Neural progenitor cell (in vitro differentiated cells): ENCODE measurements at regions not wholly inside any gene's neighbourhood (a gene's known extent, or its start where the extent isn't known, plus 50 kb on each side); places are given as distances from the start of the nearest gene placed in this dataset.

ENCODE experiments used
- DNase-seq: peaks from one replicate; pipeline ENCODE4 v3.0.0-alpha.2; 2016; ENCODE audit warnings: low spot score
- H2AFZ ChIP-seq: fragments of 200-600 bp; sonication (generic); replicated peaks from 2 replicates; pipeline ENCODE4 v1.6.1; 2016; ENCODE audit warnings: antibody characterized with exemption
- H3F3A ChIP-seq: fragments of 200-600 bp; sonication (generic); 2 replicates; pipeline ENCODE4 v1.6.1; 2016; ENCODE audit warnings: antibody characterized with exemption, low read depth
- H3K27ac ChIP-seq: fragments of 200-600 bp; sonication (generic); 2 replicates; pipeline ENCODE4 v1.5.1; 2016; ENCODE audit warnings: mild to moderate bottlenecking
- H3K27me3 ChIP-seq: fragments of 200-600 bp; sonication (generic); 2 replicates; pipeline ENCODE4 v1.6.1; 2016; ENCODE audit warnings: mild to moderate bottlenecking, moderate library complexity
- H3K36me3 ChIP-seq: fragments of 200-600 bp; sonication (generic); 2 replicates; pipeline ENCODE4 v1.5.1; 2016
- H3K4me1 ChIP-seq: fragments of 200-600 bp; sonication (generic); 2 replicates; pipeline ENCODE4 v1.6.1; 2016; ENCODE audit warnings: mixed run types
- H3K4me2 ChIP-seq: fragments of 200-600 bp; sonication (generic); 2 replicates; pipeline ENCODE4 v1.6.1; 2016
- H3K4me3 ChIP-seq: fragments of 200-600 bp; sonication (generic); 2 replicates; pipeline ENCODE4 v1.5.1; 2016
- H3K79me2 ChIP-seq: fragments of 200-600 bp; sonication (generic); 2 replicates; pipeline ENCODE4 v1.6.1; 2016; ENCODE audit warnings: low read depth
- H3K9ac ChIP-seq: fragments of 200-600 bp; sonication (generic); 2 replicates; pipeline ENCODE4 v1.6.1; 2016
- H3K9me3 ChIP-seq: fragments of 200-600 bp; sonication (generic); 2 replicates; pipeline ENCODE4 v1.5.1; 2016; ENCODE audit warnings: low read depth
- H4K20me1 ChIP-seq: fragments of 200-600 bp; sonication (generic); 2 replicates; pipeline ENCODE4 v1.6.1; 2016; ENCODE audit warnings: low read depth
- H3K27ac Mint-ChIP-seq: 3 replicates; pipeline ENCODE4 v1.8.0; 2021; ENCODE audit warnings: mixed read lengths
- H3K27me3 Mint-ChIP-seq: 2 replicates; pipeline ENCODE4 v1.8.0; 2022; ENCODE audit warnings: low read depth, mild to moderate bottlenecking, inconsistent platforms, moderate library complexity, mixed read lengths; ENCODE audit not compliant: insufficient read depth
- H3K36me3 Mint-ChIP-seq: 3 replicates; pipeline ENCODE4 v1.8.0; 2021; ENCODE audit warnings: mixed read lengths
- H3K4me1 Mint-ChIP-seq: 3 replicates; pipeline ENCODE4 v1.8.0; 2021; ENCODE audit warnings: mixed read lengths
- H3K4me3 Mint-ChIP-seq: 3 replicates; pipeline ENCODE4 v1.8.0; 2021; ENCODE audit warnings: mild to moderate bottlenecking, moderate library complexity, mixed read lengths
- H3K9me3 Mint-ChIP-seq: 3 replicates; pipeline ENCODE4 v1.8.0; 2020; ENCODE audit warnings: mixed read lengths
- EZH2 ChIP-seq: fragments of 200-600 bp; sonication (generic); IDR thresholded peaks from 2 replicates; pipeline ENCODE4 v1.6.1; 2017; ENCODE audit warnings: antibody characterized with exemption, mild to moderate bottlenecking, moderate library complexity
- EZH2phosphoT487 ChIP-seq: fragments of 200-600 bp; sonication (generic); IDR thresholded peaks from 2 replicates; pipeline ENCODE4 v1.6.1; 2017; ENCODE audit warnings: antibody characterized with exemption
- TF ChIP-seq, protein P1 (sequence below): fragments of 200-600 bp; sonication (generic); IDR thresholded peaks from 2 replicates; pipeline ENCODE4 v1.5.1; 2017; ENCODE audit warnings: antibody characterized with exemption, mild to moderate bottlenecking

DNA sequence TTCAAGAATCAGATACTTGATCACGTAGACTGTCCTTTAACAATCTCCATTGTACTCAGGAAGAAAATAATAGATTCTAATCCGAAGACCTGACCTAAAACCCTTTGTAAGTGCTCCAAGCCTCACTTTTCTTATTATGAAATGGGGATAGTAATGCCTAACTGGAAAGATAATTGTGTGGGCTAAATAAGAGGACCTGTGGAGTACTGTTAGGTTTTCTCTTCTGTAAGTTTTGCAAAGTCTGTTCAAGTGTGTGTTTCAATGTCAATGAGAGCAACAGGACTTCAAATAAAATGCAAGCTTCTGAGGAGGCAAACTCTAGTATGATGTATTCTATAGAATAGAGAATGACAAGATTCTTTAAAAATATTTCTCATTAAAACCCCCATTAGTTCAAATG lies 348.6 kb downstream of the USP25 start:
- no peak for TF ChIP-seq EZH2phosphoT487
- no peak for TF ChIP-seq EZH2
- TF ChIP-seq, protein P1, sequence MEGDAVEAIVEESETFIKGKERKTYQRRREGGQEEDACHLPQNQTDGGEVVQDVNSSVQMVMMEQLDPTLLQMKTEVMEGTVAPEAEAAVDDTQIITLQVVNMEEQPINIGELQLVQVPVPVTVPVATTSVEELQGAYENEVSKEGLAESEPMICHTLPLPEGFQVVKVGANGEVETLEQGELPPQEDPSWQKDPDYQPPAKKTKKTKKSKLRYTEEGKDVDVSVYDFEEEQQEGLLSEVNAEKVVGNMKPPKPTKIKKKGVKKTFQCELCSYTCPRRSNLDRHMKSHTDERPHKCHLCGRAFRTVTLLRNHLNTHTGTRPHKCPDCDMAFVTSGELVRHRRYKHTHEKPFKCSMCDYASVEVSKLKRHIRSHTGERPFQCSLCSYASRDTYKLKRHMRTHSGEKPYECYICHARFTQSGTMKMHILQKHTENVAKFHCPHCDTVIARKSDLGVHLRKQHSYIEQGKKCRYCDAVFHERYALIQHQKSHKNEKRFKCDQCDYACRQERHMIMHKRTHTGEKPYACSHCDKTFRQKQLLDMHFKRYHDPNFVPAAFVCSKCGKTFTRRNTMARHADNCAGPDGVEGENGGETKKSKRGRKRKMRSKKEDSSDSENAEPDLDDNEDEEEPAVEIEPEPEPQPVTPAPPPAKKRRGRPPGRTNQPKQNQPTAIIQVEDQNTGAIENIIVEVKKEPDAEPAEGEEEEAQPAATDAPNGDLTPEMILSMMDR, result no peak
- Histone ChIP-seq H3K9me3 (no peaks in the 10 kb centered on the region), H3K4me1 (no peaks in the 10 kb centered on the region), H3K36me3 (no peaks in the 10 kb centered on the region), H4K20me1 (no peaks in the 10 kb centered on the region), H3K4me3 (no peak overlapping the region), H3K27ac (no peak overlapping the region), H3K9ac (no peak overlapping the region), H3K27me3 (no peaks in the 10 kb centered on the region), H3K4me2 (no peak overlapping the region), H2AFZ (no peak overlapping the region), H3K79me2 (no peaks in the 10 kb centered on the region), H3F3A (no peaks in the 10 kb centered on the region)
- Mint-ChIP-seq H3K4me1 (peaks cover 4% of the 10 kb centered on the region), H3K27ac (no peak overlapping the region), H3K4me3 (no peak overlapping the region), H3K9me3 (peaks cover 3% of the 10 kb centered on the region), H3K27me3 (peaks cover under 1% of the 10 kb centered on the region), H3K36me3 (peaks cover 2% of the 10 kb centered on the region)
- no peak for DNase-seq

DNA sequence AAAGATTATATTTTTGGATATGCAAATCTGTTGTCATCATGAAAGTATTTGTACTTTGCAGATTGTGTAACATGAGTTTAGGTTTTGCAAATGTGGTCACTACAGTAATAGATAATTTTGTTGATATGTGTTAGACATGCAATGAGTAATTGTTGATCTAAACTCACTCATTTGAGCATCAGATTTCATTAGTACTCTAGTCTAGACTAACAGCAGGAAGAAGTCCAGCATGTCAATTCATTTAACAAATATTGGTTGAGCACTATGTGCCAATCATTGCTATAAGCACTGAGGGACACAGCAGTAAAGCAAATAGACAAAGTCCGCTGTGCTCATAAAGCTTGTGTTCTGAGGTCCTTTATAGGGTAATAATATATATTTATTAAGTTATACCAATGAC lies 350.0 kb downstream of the USP25 start:
- DNase-seq, result no peak
- TF ChIP-seq, protein P1, result no peak
- TF ChIP-seq EZH2 (no peak), EZH2phosphoT487 (no peak)
- no peaks in the 10 kb centered on the region for H3K36me3 ChIP-seq
- H3K9ac ChIP-seq, result no peak overlapping the region
- H3K4me1 Mint-ChIP-seq, result peaks cover 2% of the 10 kb centered on the region
- H3K4me2 ChIP-seq, result no peak overlapping the region
- peaks cover 6% of the 10 kb centered on the region for H3K36me3 Mint-ChIP-seq
- H3K27ac Mint-ChIP-seq, result no peak overlapping the region
- H3K79me2 ChIP-seq, result no peaks in the 10 kb centered on the region
- no peaks in the 10 kb centered on the region for H3K9me3 ChIP-seq
- H3K27me3 Mint-ChIP-seq, result peaks cover 2% of the 10 kb centered on the region
- no peak overlapping the region for H3K27ac ChIP-seq
- H3F3A ChIP-seq, result no peaks in the 10 kb centered on the region
- H4K20me1 ChIP-seq, result no peaks in the 10 kb centered on the region
- H3K4me1 ChIP-seq, result no peaks in the 10 kb centered on the region
- no peak overlapping the region for H2AFZ ChIP-seq
- H3K9me3 Mint-ChIP-seq, result peaks cover 6% of the 10 kb centered on the region
- H3K27me3 ChIP-seq, result no peaks in the 10 kb centered on the region
- H3K4me3 ChIP-seq, result no peak overlapping the region
- H3K4me3 Mint-ChIP-seq, result no peak overlapping the region

DNA sequence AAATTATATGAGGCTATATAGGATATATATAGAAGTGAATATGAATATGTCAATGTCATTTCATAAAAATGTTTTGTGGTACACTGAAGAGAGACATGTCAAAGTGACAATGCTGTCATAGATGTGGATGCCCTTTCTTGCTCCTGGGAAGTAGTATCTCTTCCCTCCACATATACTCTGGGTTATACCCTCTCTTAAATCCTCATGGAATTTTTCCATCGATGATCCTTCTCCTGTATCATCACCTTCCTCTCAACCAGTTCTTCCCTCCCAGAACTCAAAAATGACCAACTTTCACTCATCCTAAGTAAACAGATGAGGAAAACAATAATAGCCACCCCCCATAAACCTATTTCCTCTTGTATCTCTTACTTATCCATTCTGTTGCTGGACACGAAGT lies 351.5 kb downstream of the USP25 start:
- no peak overlapping the region for H3K27ac ChIP-seq
- H2AFZ ChIP-seq, result no peak overlapping the region
- H3K9ac ChIP-seq, result no peak overlapping the region
- H3K4me2 ChIP-seq, result no peak overlapping the region
- no peak for TF ChIP-seq EZH2
- TF ChIP-seq EZH2phosphoT487, result no peak
- TF ChIP-seq, protein P1, result no peak
- Mint-ChIP-seq H3K4me3 (no peak overlapping the region), H3K27ac (no peak overlapping the region), H3K27me3 (peaks cover 2% of the 10 kb centered on the region), H3K9me3 (peaks cover 6% of the 10 kb centered on the region), H3K4me1 (peaks cover 2% of the 10 kb centered on the region), H3K36me3 (peaks cover 6% of the 10 kb centered on the region)
- H4K20me1 ChIP-seq, result no peaks in the 10 kb centered on the region
- H3K79me2 ChIP-seq, result no peaks in the 10 kb centered on the region
- no peak overlapping the region for H3K4me3 ChIP-seq
- no peaks in the 10 kb centered on the region for H3K27me3 ChIP-seq
- no peaks in the 10 kb centered on the region for H3K9me3 ChIP-seq
- H3F3A ChIP-seq, result no peaks in the 10 kb centered on the region
- H3K4me1 ChIP-seq, result no peaks in the 10 kb centered on the region
- H3K36me3 ChIP-seq, result no peaks in the 10 kb centered on the region
- no peak for DNase-seq
